ENCODE measurements at regions not wholly inside any gene's neighbourhood (a gene's known extent, or its start where the extent isn't known, plus 50 kb on each side); places are given as distances from the start of the nearest gene placed in this dataset.

GRCh38 chr2:196278491-196278911 is 107.1 kb upstream of the STK17B start:
- Histone ChIP-seq H3K27ac (ENCODE audit: low read depth in 2 of 2, low read length in 2 of 2) (no peak overlapping the region), H3K27me3 (ENCODE audit: control insufficient read depth, insufficient read depth, low read length) (no peaks in the 10 kb centered on the region), H3K36me3 (ENCODE audit: control insufficient read depth in 2 of 3, insufficient read depth in 3 of 3, low read length in 3 of 3) (no peaks in the 10 kb centered on the region), H3K4me3 (ENCODE audit: low read length in 3 of 3) (no peak overlapping the region), H3K9ac (ENCODE audit: low read length in 3 of 3) (no peak overlapping the region), H3K9me3 (ENCODE audit: control insufficient read depth in 2 of 3, insufficient read depth in 1 of 3, low read length in 3 of 3) (no peaks in the 10 kb centered on the region), H3K4me1 (ENCODE audit: control insufficient read depth in 2 of 3, insufficient read depth in 2 of 3, low read depth in 1 of 3, low read length in 3 of 3) (peaks cover 0 to 2% (median 0%) of the 10 kb centered on the region in 3 donors)
- TF ChIP-seq CTCF (IDR thresholded peaks at IDR 0.05; ENCODE audit: borderline replicate concordance, extremely low read depth, insufficient read depth): no peak
- intact Hi-C loops (cut with DNase I): no loop called here
- DNase-seq: no peak
- FAIRE-seq: no peak

GRCh38 chr2:196279541-196279940 is 108.2 kb upstream of the STK17B start:
- Histone ChIP-seq H3K4me1 (ENCODE audit: control insufficient read depth in 2 of 3, insufficient read depth in 2 of 3, low read depth in 1 of 3, low read length in 3 of 3) (peaks cover 0 to 3% (median 2%) of the 10 kb centered on the region in 3 donors), H3K4me3 (ENCODE audit: low read length in 3 of 3) (no peak overlapping the region), H3K27ac (ENCODE audit: low read depth in 2 of 2, low read length in 2 of 2) (no peak overlapping the region), H3K9ac (ENCODE audit: low read length in 3 of 3) (no peak overlapping the region), H3K27me3 (ENCODE audit: control insufficient read depth, insufficient read depth, low read length) (no peaks in the 10 kb centered on the region), H3K36me3 (ENCODE audit: control insufficient read depth in 2 of 3, insufficient read depth in 3 of 3, low read length in 3 of 3) (no peaks in the 10 kb centered on the region), H3K9me3 (ENCODE audit: control insufficient read depth in 2 of 3, insufficient read depth in 1 of 3, low read length in 3 of 3) (no peaks in the 10 kb centered on the region)
- no peak for FAIRE-seq
- intact Hi-C loops (cut with DNase I): no loop called here
- DNase-seq: no peak
- TF ChIP-seq CTCF (IDR thresholded peaks at IDR 0.05; ENCODE audit: borderline replicate concordance, extremely low read depth, insufficient read depth): no peak

- no peak for FAIRE-seq
- Histone ChIP-seq H3K9ac (ENCODE audit: low read length in 3 of 3) (no peak overlapping the region), H3K4me1 (ENCODE audit: control insufficient read depth in 2 of 3, insufficient read depth in 2 of 3, low read depth in 1 of 3, low read length in 3 of 3) (peaks cover 0 to 6% (median 0%) of the 10 kb centered on the region in 3 donors), H3K36me3 (ENCODE audit: control insufficient read depth in 2 of 3, insufficient read depth in 3 of 3, low read length in 3 of 3) (no peaks in the 10 kb centered on the region), H3K27ac (ENCODE audit: low read depth in 2 of 2, low read length in 2 of 2) (no peak overlapping the region), H3K4me3 (ENCODE audit: low read length in 3 of 3) (no peak overlapping the region), H3K27me3 (ENCODE audit: control insufficient read depth, insufficient read depth, low read length) (no peaks in the 10 kb centered on the region), H3K9me3 (ENCODE audit: control insufficient read depth in 2 of 3, insufficient read depth in 1 of 3, low read length in 3 of 3) (no peaks in the 10 kb centered on the region)
- DNase-seq: no peak
- no peak for TF ChIP-seq CTCF (IDR thresholded peaks at IDR 0.05; ENCODE audit: borderline replicate concordance, extremely low read depth, insufficient read depth)
- intact Hi-C loops (cut with DNase I): no loop called here
Observed at GRCh38 chr2:196284144-196284844, 112.9 kb upstream of the STK17B start.
